ENCODE measurements at regions not wholly inside any gene's neighbourhood (a gene's known extent, or its start where the extent isn't known, plus 50 kb on each side); places are given as distances from the start of the nearest gene placed in this dataset.

DNA sequence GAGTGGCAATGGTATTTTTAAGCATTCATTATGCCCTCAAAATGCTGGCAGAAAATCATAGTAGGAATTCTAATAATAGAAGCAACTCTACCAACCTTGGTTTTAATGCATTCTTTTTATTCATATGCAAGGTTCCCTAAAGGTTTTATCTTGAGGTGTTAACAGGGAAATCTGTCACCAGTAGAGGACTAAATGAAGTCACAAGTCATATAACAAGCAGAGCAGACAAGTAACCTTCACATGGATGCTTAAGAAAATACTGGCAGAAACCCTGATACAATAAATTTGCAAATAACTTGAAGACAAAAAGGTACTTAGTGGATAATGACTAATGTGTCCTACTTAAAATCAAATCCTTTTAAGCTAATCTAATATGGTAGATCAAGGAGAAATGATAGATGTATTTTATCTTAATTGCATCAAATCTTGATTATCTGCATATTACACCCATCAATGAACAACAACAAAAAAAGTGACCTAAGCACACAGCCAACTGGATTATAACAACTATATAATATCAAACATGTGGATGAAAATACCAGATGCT lies 73.3 kb downstream of the RFC3 start:
- no peaks in the 10 kb centered on the region for H4K20me1 ChIP-seq (ENCODE audit: insufficient read depth)
- no peaks in the 10 kb centered on the region for H3K27me3 ChIP-seq (ENCODE audit: insufficient read depth, low read length)
- H3K27ac ChIP-seq (ENCODE audit: low read depth, low read length): no peak overlapping the region
- no peaks in the 10 kb centered on the region for H3K36me3 ChIP-seq (ENCODE audit: control insufficient read depth in 1 of 2, insufficient read depth in 2 of 2, low read length in 2 of 2)
- no TSS peak for BruUV-seq (replicated peaks)
- no peak overlapping the region for H3K4me2 ChIP-seq (ENCODE audit: low read length)
- ATAC-seq (no peak), DNase-seq (ENCODE audit: low read depth, low spot score) (no peak)
- TF ChIP-seq TCF7L2 (IDR thresholded peaks at IDR 0.05; ENCODE audit: borderline replicate concordance, extremely low read depth, insufficient read depth, insufficient read length) (no peak), ATF3 (IDR thresholded peaks at IDR 0.05) (no peak), ELF1 (IDR thresholded peaks at IDR 0.05; ENCODE audit: borderline replicate concordance, low read depth) (no peak), SIN3A (IDR thresholded peaks at IDR 0.05; ENCODE audit: low read depth) (no peak), SRF (IDR thresholded peaks at IDR 0.05; ENCODE audit: low read depth) (no peak), YY1 (IDR thresholded peaks at IDR 0.05; ENCODE audit: extremely low read depth, insufficient replicate concordance, low read depth, low read length) (no peak)
- TF ChIP-seq, protein P1, sequence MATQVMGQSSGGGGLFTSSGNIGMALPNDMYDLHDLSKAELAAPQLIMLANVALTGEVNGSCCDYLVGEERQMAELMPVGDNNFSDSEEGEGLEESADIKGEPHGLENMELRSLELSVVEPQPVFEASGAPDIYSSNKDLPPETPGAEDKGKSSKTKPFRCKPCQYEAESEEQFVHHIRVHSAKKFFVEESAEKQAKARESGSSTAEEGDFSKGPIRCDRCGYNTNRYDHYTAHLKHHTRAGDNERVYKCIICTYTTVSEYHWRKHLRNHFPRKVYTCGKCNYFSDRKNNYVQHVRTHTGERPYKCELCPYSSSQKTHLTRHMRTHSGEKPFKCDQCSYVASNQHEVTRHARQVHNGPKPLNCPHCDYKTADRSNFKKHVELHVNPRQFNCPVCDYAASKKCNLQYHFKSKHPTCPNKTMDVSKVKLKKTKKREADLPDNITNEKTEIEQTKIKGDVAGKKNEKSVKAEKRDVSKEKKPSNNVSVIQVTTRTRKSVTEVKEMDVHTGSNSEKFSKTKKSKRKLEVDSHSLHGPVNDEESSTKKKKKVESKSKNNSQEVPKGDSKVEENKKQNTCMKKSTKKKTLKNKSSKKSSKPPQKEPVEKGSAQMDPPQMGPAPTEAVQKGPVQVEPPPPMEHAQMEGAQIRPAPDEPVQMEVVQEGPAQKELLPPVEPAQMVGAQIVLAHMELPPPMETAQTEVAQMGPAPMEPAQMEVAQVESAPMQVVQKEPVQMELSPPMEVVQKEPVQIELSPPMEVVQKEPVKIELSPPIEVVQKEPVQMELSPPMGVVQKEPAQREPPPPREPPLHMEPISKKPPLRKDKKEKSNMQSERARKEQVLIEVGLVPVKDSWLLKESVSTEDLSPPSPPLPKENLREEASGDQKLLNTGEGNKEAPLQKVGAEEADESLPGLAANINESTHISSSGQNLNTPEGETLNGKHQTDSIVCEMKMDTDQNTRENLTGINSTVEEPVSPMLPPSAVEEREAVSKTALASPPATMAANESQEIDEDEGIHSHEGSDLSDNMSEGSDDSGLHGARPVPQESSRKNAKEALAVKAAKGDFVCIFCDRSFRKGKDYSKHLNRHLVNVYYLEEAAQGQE (IDR thresholded peaks at IDR 0.05; ENCODE audit: low read depth): no peak
- ChIA-PET CTCF (no interaction called here), POLR2A (no interaction called here), RAD21 (ENCODE audit: low non-redundant PET in 1 of 2, low total read pairs in 2 of 2, uncharacterized antibody in 2 of 2, unreplicated experiment in 2 of 2) (no interaction called here)
- H3K9ac ChIP-seq (ENCODE audit: low read length): no peak overlapping the region
- intact Hi-C loops (cut with micrococcal nuclease): no loop called here
- H2AFZ ChIP-seq (ENCODE audit: low read depth, low read length, poor library complexity, severe bottlenecking): no peak overlapping the region
- no peaks in the 10 kb centered on the region for H3K9me3 ChIP-seq (ENCODE audit: control insufficient read depth in 1 of 2, insufficient read depth in 1 of 2, low read depth in 1 of 2, low read length in 2 of 2)
- no peaks in the 10 kb centered on the region for H3K9me2 ChIP-seq (ENCODE audit: insufficient read depth)
- no peaks in the 10 kb centered on the region for H3K4me1 ChIP-seq (ENCODE audit: control insufficient read depth in 1 of 2, insufficient read depth in 2 of 2, low read length in 2 of 2)
- H3K4me3 ChIP-seq (replicated peaks in 1 of 2; ENCODE audit: low read depth in 1 of 2, low read length in 2 of 2): no peak overlapping the region
- no peaks in the 10 kb centered on the region for H3K79me2 ChIP-seq (ENCODE audit: insufficient read depth, low read length)
